ENCODE measurements at regions not wholly inside any gene's neighbourhood (a gene's known extent, or its start where the extent isn't known, plus 50 kb on each side); places are given as distances from the start of the nearest gene placed in this dataset.

DNA sequence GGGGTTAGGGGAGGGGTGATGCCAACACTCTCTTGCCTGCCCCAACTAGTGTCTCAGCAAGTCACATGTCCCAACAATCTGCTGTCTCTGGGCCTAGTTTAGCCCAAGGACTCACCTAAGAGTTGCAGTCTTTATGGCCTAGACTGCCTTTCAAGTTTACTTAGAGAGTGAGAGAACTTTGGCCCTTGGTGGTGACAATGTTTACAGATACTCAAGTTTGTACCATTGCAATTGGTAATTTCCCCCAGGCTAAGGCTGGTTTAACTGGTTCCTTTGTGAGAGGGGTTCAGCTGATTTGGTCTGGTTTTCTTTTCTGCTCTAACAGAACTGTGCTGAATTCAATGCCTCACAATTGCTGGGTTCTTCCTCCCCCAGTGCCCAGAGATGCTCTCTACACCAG, 1279.9 kb upstream of the EYS start:
- no peaks in the 10 kb centered on the region; the same call in 1 of the 2 replicates for H3K9me3 ChIP-seq (ENCODE audit: control insufficient read depth, insufficient read depth, low read length)
- no peak for DNase-seq (ENCODE audit: low read depth, low spot score)

DNA sequence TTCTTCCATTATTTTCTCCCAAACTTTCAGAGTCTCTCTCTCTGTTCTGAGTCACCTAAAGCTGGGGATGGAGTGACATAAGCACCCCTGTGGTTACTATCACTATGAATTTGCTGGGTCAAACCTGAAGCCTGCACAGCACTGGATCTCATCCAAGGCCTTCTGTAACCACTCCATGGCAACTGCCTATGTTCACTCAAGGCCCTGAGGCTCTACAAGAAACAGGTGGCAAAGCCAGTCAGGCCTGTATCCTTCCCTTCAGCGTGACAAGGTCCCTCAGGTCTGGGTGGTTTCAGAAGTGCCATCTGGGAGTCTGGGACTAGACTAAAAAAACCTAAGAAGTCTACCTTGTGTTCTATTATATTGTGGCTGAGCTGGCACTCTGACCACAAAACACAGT, 1278.8 kb upstream of the EYS start:
- no peak for DNase-seq (ENCODE audit: low read depth, low spot score)
- H3K4me1 ChIP-seq (ENCODE audit: control insufficient read depth, insufficient read depth, low read length): no peaks in the 10 kb centered on the region
- no CpG with 5 or more reads among the region's 1 CpG for WGBS (ENCODE audit: insufficient coverage, insufficient read length)
- H3K36me3 ChIP-seq (ENCODE audit: control insufficient read depth, insufficient read depth, low read length): no peaks in the 10 kb centered on the region
- H3K9me3 ChIP-seq (ENCODE audit: control insufficient read depth, insufficient read depth, low read length): no peaks in the 10 kb centered on the region; the same call in 1 of the 2 replicates
- H3K4me3 ChIP-seq (ENCODE audit: low read length): no peak overlapping the region
- no peaks in the 10 kb centered on the region for H3K27me3 ChIP-seq (ENCODE audit: control insufficient read depth, insufficient read depth, low read length)
- no peak overlapping the region for H3K27ac ChIP-seq (ENCODE audit: low read length)

More for the DNA sequence above, 1279.9 kb upstream of the EYS start:
- Histone ChIP-seq H3K27ac (ENCODE audit: low read length) (no peak overlapping the region), H3K4me3 (ENCODE audit: low read length) (no peak overlapping the region), H3K4me1 (ENCODE audit: control insufficient read depth, insufficient read depth, low read length) (no peaks in the 10 kb centered on the region), H3K36me3 (ENCODE audit: control insufficient read depth, insufficient read depth, low read length) (no peaks in the 10 kb centered on the region), H3K27me3 (ENCODE audit: control insufficient read depth, insufficient read depth, low read length) (no peaks in the 10 kb centered on the region)

DNA sequence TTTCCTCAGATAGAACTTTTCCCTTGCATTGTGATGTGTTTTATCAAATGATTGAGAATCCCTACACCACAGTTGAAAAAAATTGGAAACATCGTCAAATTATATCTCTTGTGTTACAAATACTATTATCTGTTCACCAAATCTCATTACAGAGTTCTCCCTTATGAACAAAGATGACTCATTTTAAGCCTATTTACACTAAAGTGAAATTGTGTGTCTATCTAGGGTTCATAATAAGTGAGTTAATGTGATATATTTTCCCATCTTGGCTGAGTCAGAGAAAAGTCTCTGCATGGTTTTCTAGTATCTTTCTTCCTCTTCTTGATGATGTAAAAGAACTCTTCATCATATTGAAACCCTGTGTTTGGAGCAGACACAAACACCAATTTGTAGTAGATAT, 1263.3 kb upstream of the EYS start:
- Histone ChIP-seq H3K9me3 (ENCODE audit: control insufficient read depth, insufficient read depth, low read length) (no peaks in the 10 kb centered on the region), H3K4me1 (ENCODE audit: control insufficient read depth, insufficient read depth, low read length) (no peaks in the 10 kb centered on the region), H3K27ac (ENCODE audit: low read length) (no peak overlapping the region), H3K4me3 (ENCODE audit: low read length) (no peak overlapping the region), H3K27me3 (ENCODE audit: control insufficient read depth, insufficient read depth, low read length) (no peaks in the 10 kb centered on the region), H3K36me3 (ENCODE audit: control insufficient read depth, insufficient read depth, low read length) (no peaks in the 10 kb centered on the region)
- WGBS (ENCODE audit: insufficient coverage, insufficient read length): no CpG with 5 or more reads among the region's 1 CpG
- no peak for DNase-seq (ENCODE audit: low read depth, low spot score)

DNA sequence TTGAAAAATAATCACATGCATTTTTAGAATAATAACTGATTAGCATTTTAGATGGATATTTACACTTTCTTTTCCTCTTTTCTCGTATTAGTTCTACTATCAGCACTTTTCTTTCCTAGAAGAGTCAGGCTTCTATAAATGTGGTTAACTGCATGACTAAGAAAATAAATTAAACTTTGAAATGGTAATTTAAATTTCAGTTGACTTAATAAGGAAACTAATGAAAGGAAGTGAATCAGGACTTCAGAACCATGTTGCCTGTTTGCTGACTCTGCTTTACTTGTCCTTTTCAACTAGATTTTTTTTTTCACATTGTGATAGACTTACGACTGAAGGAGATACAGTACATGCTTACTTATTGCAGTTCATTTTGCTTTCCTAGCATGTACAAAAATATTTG, 1258.2 kb upstream of the EYS start:
- WGBS (ENCODE audit: insufficient coverage, insufficient read length): no CpG with 5 or more reads among the region's 2 CpGs
- no peak overlapping the region for H3K27ac ChIP-seq (ENCODE audit: low read length)
- no peak overlapping the region for H3K4me3 ChIP-seq (ENCODE audit: low read length)
- H3K27me3 ChIP-seq (ENCODE audit: control insufficient read depth, insufficient read depth, low read length): no peaks in the 10 kb centered on the region
- no peaks in the 10 kb centered on the region for H3K4me1 ChIP-seq (ENCODE audit: control insufficient read depth, insufficient read depth, low read length)
- H3K9me3 ChIP-seq (ENCODE audit: control insufficient read depth, insufficient read depth, low read length): no peaks in the 10 kb centered on the region
- DNase-seq (ENCODE audit: low read depth, low spot score): no peak
- no peaks in the 10 kb centered on the region for H3K36me3 ChIP-seq (ENCODE audit: control insufficient read depth, insufficient read depth, low read length)

DNA sequence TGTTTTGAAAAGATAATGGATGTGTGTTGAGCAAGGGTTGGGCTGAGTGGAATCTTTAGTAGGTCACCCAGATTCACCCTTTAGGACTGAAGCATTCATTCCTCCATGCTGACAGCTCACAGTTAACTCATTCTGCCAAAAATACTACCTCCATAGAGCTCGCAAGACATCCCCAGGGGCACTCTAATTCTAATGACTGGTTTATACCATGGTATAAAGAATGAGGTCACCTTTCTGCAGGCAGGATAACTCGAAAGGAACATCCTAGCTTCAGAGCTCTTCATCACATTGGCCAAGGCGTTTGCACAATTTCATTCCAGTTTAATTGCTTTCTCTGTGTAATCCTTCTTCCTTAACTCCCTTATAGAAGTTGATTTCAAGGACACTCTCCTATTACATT, 1257.2 kb upstream of the EYS start:
- no peak for DNase-seq (ENCODE audit: low read depth, low spot score)
- WGBS (ENCODE audit: insufficient coverage, insufficient read length): no CpG with 5 or more reads among the region's 3 CpGs
- Histone ChIP-seq H3K36me3 (ENCODE audit: control insufficient read depth, insufficient read depth, low read length) (no peaks in the 10 kb centered on the region), H3K27me3 (ENCODE audit: control insufficient read depth, insufficient read depth, low read length) (no peaks in the 10 kb centered on the region), H3K9me3 (ENCODE audit: control insufficient read depth, insufficient read depth, low read length) (no peaks in the 10 kb centered on the region), H3K4me3 (ENCODE audit: low read length) (no peak overlapping the region), H3K4me1 (ENCODE audit: control insufficient read depth, insufficient read depth, low read length) (no peaks in the 10 kb centered on the region), H3K27ac (ENCODE audit: low read length) (no peak overlapping the region)

DNA sequence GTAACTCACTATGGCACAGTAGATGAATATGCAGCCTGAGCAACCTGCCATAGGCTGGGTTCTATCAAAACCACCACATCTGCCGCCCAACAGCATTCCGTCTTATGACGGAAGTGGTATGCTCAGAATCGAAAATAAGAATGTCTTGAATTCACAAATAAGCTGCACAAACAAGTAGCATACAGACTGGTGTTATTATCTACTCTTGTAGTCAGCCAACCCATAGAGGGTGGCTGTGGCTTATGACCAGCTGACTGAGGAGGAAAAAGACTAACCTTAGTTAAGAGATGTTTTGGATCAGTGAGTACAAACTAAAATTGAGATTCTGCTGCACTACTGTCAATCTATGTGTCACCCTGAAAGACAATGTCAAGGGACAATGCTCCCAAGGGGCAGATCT, 1255.1 kb upstream of the EYS start:
- no peaks in the 10 kb centered on the region for H3K27me3 ChIP-seq (ENCODE audit: control insufficient read depth, insufficient read depth, low read length)
- H3K4me1 ChIP-seq (ENCODE audit: control insufficient read depth, insufficient read depth, low read length): no peaks in the 10 kb centered on the region
- no CpG with 5 or more reads among the region's 4 CpGs for WGBS (ENCODE audit: insufficient coverage, insufficient read length)
- no peak overlapping the region for H3K4me3 ChIP-seq (ENCODE audit: low read length)
- H3K27ac ChIP-seq (ENCODE audit: low read length): no peak overlapping the region
- DNase-seq (ENCODE audit: low read depth, low spot score): no peak
- no peaks in the 10 kb centered on the region for H3K9me3 ChIP-seq (ENCODE audit: control insufficient read depth, insufficient read depth, low read length)
- H3K36me3 ChIP-seq (ENCODE audit: control insufficient read depth, insufficient read depth, low read length): no peaks in the 10 kb centered on the region

DNA sequence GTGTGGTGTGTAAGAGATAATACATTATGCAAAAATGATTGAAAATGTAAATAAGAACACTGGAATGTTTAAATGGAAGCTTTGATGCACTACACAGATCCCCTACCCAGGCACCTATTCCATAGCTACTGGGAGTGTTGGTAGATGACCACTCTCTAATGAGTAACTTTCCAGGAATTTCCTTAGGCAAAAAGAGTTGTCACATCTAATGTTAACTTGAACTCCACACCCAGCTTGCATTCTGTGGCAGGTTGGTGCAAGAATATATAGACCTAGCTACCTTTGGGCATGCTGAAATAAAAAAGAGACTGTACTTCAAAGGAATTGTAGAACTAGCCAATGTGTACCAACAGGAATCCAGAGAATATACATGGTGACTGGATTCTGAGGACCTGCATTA, 1254.2 kb upstream of the EYS start:
- H3K4me3 ChIP-seq (ENCODE audit: low read length): no peak overlapping the region
- H3K27ac ChIP-seq (ENCODE audit: low read length): no peak overlapping the region
- DNase-seq (ENCODE audit: low read depth, low spot score): no peak
- no peaks in the 10 kb centered on the region for H3K27me3 ChIP-seq (ENCODE audit: control insufficient read depth, insufficient read depth, low read length)
- H3K36me3 ChIP-seq (ENCODE audit: control insufficient read depth, insufficient read depth, low read length): no peaks in the 10 kb centered on the region
- H3K4me1 ChIP-seq (ENCODE audit: control insufficient read depth, insufficient read depth, low read length): no peaks in the 10 kb centered on the region
- no peaks in the 10 kb centered on the region for H3K9me3 ChIP-seq (ENCODE audit: control insufficient read depth, insufficient read depth, low read length)

DNA sequence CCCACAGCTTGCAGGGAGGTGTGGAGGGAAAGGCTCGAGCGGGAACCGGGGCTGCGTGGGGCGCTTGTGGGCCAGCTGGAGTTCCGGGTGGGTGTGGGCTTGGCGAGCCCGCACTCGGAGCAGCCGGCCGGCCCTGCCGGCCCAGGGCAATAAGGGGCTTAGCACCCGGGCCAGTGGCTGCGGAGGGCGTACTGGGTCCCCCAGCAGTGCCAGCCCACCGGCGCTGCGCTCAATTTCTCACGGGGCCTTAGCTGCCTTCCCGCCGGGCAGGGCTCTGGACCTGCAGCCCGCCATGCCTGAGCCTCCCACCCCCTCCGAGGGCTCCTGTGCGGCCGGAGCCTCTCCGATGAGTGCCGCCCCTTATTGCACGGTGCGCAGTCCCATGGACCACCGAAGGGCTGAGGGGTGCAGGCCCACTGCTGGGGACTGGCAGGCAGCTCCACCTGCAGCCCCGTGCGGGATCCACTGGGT, 1242.2 kb upstream of the EYS start:
- Histone ChIP-seq H3K36me3 (ENCODE audit: control insufficient read depth, insufficient read depth, low read length) (no peaks in the 10 kb centered on the region), H3K27me3 (ENCODE audit: control insufficient read depth, insufficient read depth, low read length) (no peaks in the 10 kb centered on the region), H3K4me1 (ENCODE audit: control insufficient read depth, insufficient read depth, low read length) (no peaks in the 10 kb centered on the region), H3K27ac (ENCODE audit: low read length) (no peak overlapping the region), H3K4me3 (ENCODE audit: low read length) (no peak overlapping the region), H3K9me3 (ENCODE audit: control insufficient read depth, insufficient read depth, low read length) (no peaks in the 10 kb centered on the region)
- no peak for DNase-seq (ENCODE audit: low read depth, low spot score)
- no CpG with 5 or more reads among the region's 32 CpGs for WGBS (ENCODE audit: insufficient coverage, insufficient read length)

DNA sequence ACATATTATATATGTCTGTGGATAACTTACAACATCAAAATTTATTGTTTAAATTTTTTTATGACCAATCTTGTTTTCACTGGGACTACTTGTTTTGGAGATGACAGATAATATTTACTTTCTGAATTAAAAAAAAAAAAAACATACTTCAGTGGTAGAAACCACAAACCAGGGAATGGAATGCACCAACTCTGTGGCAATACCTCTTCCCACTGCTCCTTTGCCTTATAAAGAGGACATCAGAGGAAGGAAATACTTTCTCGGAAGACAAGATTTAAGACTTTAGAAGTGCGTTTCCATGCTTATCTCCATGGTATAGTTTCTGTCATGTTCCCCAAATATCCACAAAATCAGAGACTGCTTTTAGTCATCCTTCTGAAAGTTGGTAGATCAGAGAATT, 1241.1 kb upstream of the EYS start:
- Histone ChIP-seq H3K27me3 (ENCODE audit: control insufficient read depth, insufficient read depth, low read length) (no peaks in the 10 kb centered on the region), H3K4me1 (ENCODE audit: control insufficient read depth, insufficient read depth, low read length) (no peaks in the 10 kb centered on the region), H3K9me3 (ENCODE audit: control insufficient read depth, insufficient read depth, low read length) (no peaks in the 10 kb centered on the region), H3K4me3 (ENCODE audit: low read length) (no peak overlapping the region), H3K27ac (ENCODE audit: low read length) (no peak overlapping the region), H3K36me3 (ENCODE audit: control insufficient read depth, insufficient read depth, low read length) (no peaks in the 10 kb centered on the region)
- no CpG with 5 or more reads among the region's 2 CpGs for WGBS (ENCODE audit: insufficient coverage, insufficient read length)
- no peak for DNase-seq (ENCODE audit: low read depth, low spot score)

DNA sequence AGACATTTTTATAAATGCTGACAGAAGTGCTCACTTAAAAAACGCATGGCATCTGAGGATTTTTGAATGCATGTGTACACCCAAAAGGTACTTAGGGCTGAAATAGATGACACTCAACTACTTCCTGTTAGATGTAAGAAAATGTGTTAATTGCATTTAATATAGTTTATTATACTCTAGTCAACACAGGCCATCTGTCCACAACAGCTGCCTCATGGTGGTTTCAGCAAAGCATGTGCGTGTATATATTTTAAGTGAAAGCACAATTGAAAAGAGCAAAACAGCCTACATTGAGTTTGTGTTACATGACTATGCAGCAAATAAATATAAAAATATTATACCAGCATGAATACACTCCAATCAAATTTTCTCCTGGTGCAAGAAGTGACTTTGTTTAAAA, 1233.0 kb upstream of the EYS start:
- Histone ChIP-seq H3K27ac (ENCODE audit: low read length) (no peak overlapping the region), H3K36me3 (ENCODE audit: control insufficient read depth, insufficient read depth, low read length) (no peaks in the 10 kb centered on the region), H3K27me3 (ENCODE audit: control insufficient read depth, insufficient read depth, low read length) (no peaks in the 10 kb centered on the region), H3K4me1 (ENCODE audit: control insufficient read depth, insufficient read depth, low read length) (no peaks in the 10 kb centered on the region), H3K9me3 (ENCODE audit: control insufficient read depth, insufficient read depth, low read length) (peaks cover 2% of the 10 kb centered on the region; the same call in 1 of the 2 replicates), H3K4me3 (ENCODE audit: low read length) (no peak overlapping the region)
- no peak for DNase-seq (ENCODE audit: low read depth, low spot score)
- no CpG with 5 or more reads among the region's 2 CpGs for WGBS (ENCODE audit: insufficient coverage, insufficient read length)

DNA sequence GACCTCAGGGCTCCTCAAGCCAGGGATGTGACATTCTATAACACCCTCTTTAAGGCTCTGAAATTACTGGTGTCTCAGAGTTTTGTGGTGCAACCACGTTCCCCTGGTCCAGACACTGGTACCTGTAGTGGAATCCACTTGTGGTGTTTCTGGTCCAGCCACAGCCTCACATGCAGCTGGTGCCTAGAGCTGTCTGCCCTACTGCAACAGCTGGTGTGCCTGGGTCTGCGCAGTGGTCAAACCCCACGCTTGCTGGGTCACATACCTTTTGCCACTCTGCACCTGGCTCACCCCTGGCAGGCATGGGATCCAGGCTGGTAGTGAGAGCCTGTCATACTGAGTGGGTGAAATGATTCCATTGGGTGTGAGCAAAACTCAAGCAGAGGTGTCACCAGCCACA, 1230.2 kb upstream of the EYS start:
- WGBS (ENCODE audit: insufficient coverage, insufficient read length): no CpG with 5 or more reads among the region's 3 CpGs

More for the DNA sequence above, 1230.2 kb upstream of the EYS start:
- no peaks in the 10 kb centered on the region for H3K36me3 ChIP-seq (ENCODE audit: control insufficient read depth, insufficient read depth, low read length)
- H3K9me3 ChIP-seq (ENCODE audit: control insufficient read depth, insufficient read depth, low read length): peaks cover 2% of the 10 kb centered on the region; the same call in 1 of the 2 replicates
- no peaks in the 10 kb centered on the region for H3K27me3 ChIP-seq (ENCODE audit: control insufficient read depth, insufficient read depth, low read length)
- no peaks in the 10 kb centered on the region for H3K4me1 ChIP-seq (ENCODE audit: control insufficient read depth, insufficient read depth, low read length)
- H3K4me3 ChIP-seq (ENCODE audit: low read length): no peak overlapping the region
- H3K27ac ChIP-seq (ENCODE audit: low read length): no peak overlapping the region
- DNase-seq (ENCODE audit: low read depth, low spot score): no peak

Data from iPS DF 6.9 (cell line).